Natural killer cell (primary cell): ENCODE measurements at regions not wholly inside any gene's neighbourhood (a gene's known extent, or its start where the extent isn't known, plus 50 kb on each side); places are given as distances from the start of the nearest gene placed in this dataset.
"Not testable (repeated sequence)": the region's sequence is repeated elsewhere in the genome, so short reads cannot be mapped to it uniquely, and the experiment has no call there.

ENCODE experiments used
- ATAC-seq, 3 donors: fragments of 150-1000 bp in 2 of 3; fragments of 200-7000 bp in 1 of 3; cut with Tn5 transposase; 1 replicate in 1 of 3; 2 replicates in 2 of 3; pipeline ENCODE4 v1.10.0; 2021; ENCODE audit warnings: mild to moderate bottlenecking in 2 of 3, moderate library complexity in 2 of 3
- DNase-seq, 2 donors: peaks; one replicate each; pipeline versions ENCODE4 v3.0.0 to v3.0.0-alpha.2; 2013 to 2021; ENCODE audit warnings: mixed read lengths in 1 of 2
- H3K27ac ChIP-seq: one replicate; pipeline ENCODE4 v1.5.1; 2013; ENCODE audit warnings: mild to moderate bottlenecking, low read length
- H3K27me3 ChIP-seq: one replicate; pipeline ENCODE4 v1.6.1; 2013; ENCODE audit warnings: low read length; ENCODE audit not compliant: control insufficient read depth, insufficient read depth
- H3K36me3 ChIP-seq: one replicate; pipeline ENCODE4 v1.6.1; 2013; ENCODE audit warnings: low read length; ENCODE audit not compliant: control insufficient read depth, insufficient read depth
- H3K4me1 ChIP-seq: one replicate; pipeline ENCODE4 v1.6.1; 2013; ENCODE audit warnings: low read length; ENCODE audit not compliant: control insufficient read depth, insufficient read depth
- H3K4me3 ChIP-seq: one replicate; pipeline ENCODE4 v1.5.1; 2013; ENCODE audit warnings: low read length
- H3K9me3 ChIP-seq: one replicate; pipeline ENCODE4 v1.6.1; 2013; ENCODE audit warnings: low read length; ENCODE audit not compliant: control insufficient read depth, insufficient read depth
- H3K27ac Mint-ChIP-seq, 2 donors: one replicate each; pipeline ENCODE4 v1.8.0; 2022; ENCODE audit warnings: mild to moderate bottlenecking in 2 of 2, mixed read lengths in 2 of 2, moderate library complexity in 1 of 2
- H3K27me3 Mint-ChIP-seq, 2 donors: one replicate each; pipeline ENCODE4 v1.8.0; 2022; ENCODE audit warnings: low read depth in 2 of 2, mixed read lengths in 2 of 2
- H3K36me3 Mint-ChIP-seq: one replicate; pipeline ENCODE4 v1.8.0; 2022; ENCODE audit warnings: mixed read lengths
- H3K4me1 Mint-ChIP-seq, 2 donors: one replicate each; pipeline ENCODE4 v1.8.0; 2022; ENCODE audit warnings: mixed read lengths in 2 of 2
- H3K4me3 Mint-ChIP-seq: one replicate; pipeline ENCODE4 v1.8.0; 2022; ENCODE audit warnings: mild to moderate bottlenecking, moderate library complexity, mixed read lengths
- H3K9me3 Mint-ChIP-seq, 2 donors: one replicate each; pipeline ENCODE4 v1.8.0; 2022; ENCODE audit warnings: mixed read lengths in 2 of 2
- CTCF ChIP-seq: fragments of 200-600 bp; IDR thresholded peaks from one replicate; pipeline ENCODE4 v1.8.0; 2022; ENCODE audit warnings: antibody characterized with exemption
- WGBS: methylation state at CpG from one replicate; pipeline ENCODE4 v1.1.7; 2013; ENCODE audit warnings: missing lambda C conversion rate; ENCODE audit not compliant: insufficient coverage; 5-methylcytosine and 5-hydroxymethylcytosine counted together
- intact Hi-C: fragments of 100-400 bp; cut with micrococcal nuclease; formaldehyde crosslinking; loops from one replicate; pipeline ENCODE4 v1.14.2; 2022

DNA sequence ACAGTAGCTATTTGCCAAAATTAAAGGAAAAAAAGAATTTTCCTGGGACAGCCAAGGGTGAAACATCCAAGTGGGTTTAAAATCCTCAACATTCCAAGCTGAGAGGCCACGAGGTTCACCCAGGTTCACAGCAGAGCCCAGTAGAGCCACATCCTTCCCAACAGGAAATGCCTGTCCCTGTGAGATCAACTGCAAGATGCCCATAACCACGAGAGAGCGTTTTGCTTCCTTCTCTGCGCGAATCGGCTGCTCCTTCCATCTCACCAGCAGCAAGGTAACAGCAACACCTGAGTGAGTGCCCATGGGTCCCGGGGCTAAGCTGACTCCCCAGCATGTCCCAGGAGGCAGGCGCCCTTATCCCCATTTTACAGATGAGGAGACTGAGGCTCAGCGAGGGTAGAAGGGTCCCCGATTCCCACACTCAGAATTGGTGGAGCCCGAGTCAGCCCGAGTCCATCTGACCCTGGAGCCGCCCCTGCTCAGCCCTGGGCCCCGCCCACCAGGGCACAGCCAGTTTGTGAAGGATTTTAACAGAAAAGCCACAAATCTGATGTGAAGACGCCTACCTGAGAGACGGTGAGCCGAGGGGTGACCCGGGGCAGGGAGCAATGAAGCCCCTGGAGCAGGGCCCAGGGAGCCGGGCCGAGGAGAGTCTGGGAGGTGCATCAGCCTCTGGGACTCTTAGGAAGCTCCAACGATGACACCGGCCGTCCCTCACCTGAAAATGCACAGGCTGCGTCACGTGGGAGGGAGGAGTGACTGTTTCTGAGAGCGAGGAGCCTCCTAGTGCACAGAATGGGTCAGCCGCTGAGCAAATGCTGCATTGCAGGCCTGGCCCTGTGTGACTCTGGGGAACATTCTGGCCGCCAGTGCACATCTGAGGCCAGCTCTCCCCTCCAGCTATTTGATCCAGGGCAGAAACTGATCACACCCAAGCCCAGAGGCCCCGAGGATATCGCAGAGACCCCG, 236.9 kb upstream of the SFSWAP start:
- H3K4me1 Mint-ChIP-seq = peaks cover 7 to 11% of the 10 kb centered on the region in 2 donors
- DNase-seq = no peak
- H3K27ac Mint-ChIP-seq = no peak overlapping the region

GRCh38 chr12:131475012-131475411, 235.9 kb upstream of the SFSWAP start:
- H3K36me3 Mint-ChIP-seq, H3K9me3 Mint-ChIP-seq, DNase-seq, intact Hi-C loops, H3K27me3 ChIP-seq, H3K4me3 ChIP-seq, H3K27ac Mint-ChIP-seq, H3K4me3 Mint-ChIP-seq, H3K4me1 ChIP-seq, H3K36me3 ChIP-seq, H3K9me3 ChIP-seq, H3K27me3 Mint-ChIP-seq, H3K27ac ChIP-seq: not testable (repeated sequence)
- H3K4me1 Mint-ChIP-seq = peaks cover 7 to 11% of the 10 kb centered on the region in 2 donors
- ATAC-seq = peak in 2 of 3 donors; percentile 40 to 41
- WGBS = no CpG with 5 or more reads among the region's 19 CpGs

More for the DNA sequence above, 236.9 kb upstream of the SFSWAP start:
- Histone ChIP-seq H3K27me3 (no peaks in the 10 kb centered on the region), H3K4me1 (peaks cover 7% of the 10 kb centered on the region), H3K4me3 (no peak overlapping the region), H3K27ac (no peak overlapping the region), H3K36me3 (no peaks in the 10 kb centered on the region), H3K9me3 (no peaks in the 10 kb centered on the region)
- Mint-ChIP-seq H3K36me3 (no peaks in the 10 kb centered on the region), H3K9me3 (no peaks in the 10 kb centered on the region), H3K27me3 (peaks cover 0 to 3% of the 10 kb centered on the region in 2 donors), H3K4me3 (no peak overlapping the region)
- intact Hi-C loops = no loop called here
- TF ChIP-seq CTCF = no peak
- whole genome bisulfite sequencing = 68% methylated on average over 31 of the region's 31 CpGs
- no peak for ATAC-seq

GRCh38 chr12:131477613-131478012, 233.3 kb upstream of the SFSWAP start:
- DNase-seq = no peak
- peaks cover 7 to 11% of the 10 kb centered on the region in 2 donors for H3K4me1 Mint-ChIP-seq
- no peak for ATAC-seq
- no peaks in the 10 kb centered on the region for H3K27me3 ChIP-seq
- no peaks in the 10 kb centered on the region for H3K27me3 Mint-ChIP-seq
- intact Hi-C loops = no loop called here
- no peaks in the 10 kb centered on the region for H3K9me3 ChIP-seq
- H3K4me1 ChIP-seq = peaks cover 7% of the 10 kb centered on the region
- no peaks in the 10 kb centered on the region for H3K36me3 Mint-ChIP-seq
- 95% methylated on average over 2 of the region's 2 CpGs for WGBS
- no peaks in the 10 kb centered on the region for H3K9me3 Mint-ChIP-seq
- H3K27ac ChIP-seq = no peak overlapping the region
- no peak overlapping the region for H3K4me3 ChIP-seq
- H3K4me3 Mint-ChIP-seq = no peak overlapping the region
- TF ChIP-seq CTCF = no peak
- H3K36me3 ChIP-seq = no peaks in the 10 kb centered on the region
- H3K27ac Mint-ChIP-seq = no peak overlapping the region

- ATAC-seq (no peak), DNase-seq (no peak)
- no peak for TF ChIP-seq CTCF
- Histone ChIP-seq H3K4me1 (peaks cover 6% of the 10 kb centered on the region), H3K36me3 (no peaks in the 10 kb centered on the region), H3K27ac (no peak overlapping the region), H3K4me3 (no peak overlapping the region), H3K9me3 (no peaks in the 10 kb centered on the region), H3K27me3 (no peaks in the 10 kb centered on the region)
- no peak overlapping the region for H3K4me3 Mint-ChIP-seq
- intact Hi-C loops = no loop called here
- H3K27me3 Mint-ChIP-seq = peaks cover 0 to 3% of the 10 kb centered on the region in 2 donors
- H3K4me1 Mint-ChIP-seq = peaks cover 7 to 10% of the 10 kb centered on the region in 2 donors
- H3K9me3 Mint-ChIP-seq = no peaks in the 10 kb centered on the region
- H3K27ac Mint-ChIP-seq = no peak overlapping the region
- no peaks in the 10 kb centered on the region for H3K36me3 Mint-ChIP-seq
- 85% methylated on average over 2 of the region's 3 CpGs for WGBS
Measured at GRCh38 chr12:131478468-131478867, 232.4 kb upstream of the SFSWAP start.
